ENCODE measurements at regions not wholly inside any gene's neighbourhood (a gene's known extent, or its start where the extent isn't known, plus 50 kb on each side); places are given as distances from the start of the nearest gene placed in this dataset.
"Not testable (repeated sequence)": the region's sequence is repeated elsewhere in the genome, so short reads cannot be mapped to it uniquely, and the experiment has no call there.

DNA sequence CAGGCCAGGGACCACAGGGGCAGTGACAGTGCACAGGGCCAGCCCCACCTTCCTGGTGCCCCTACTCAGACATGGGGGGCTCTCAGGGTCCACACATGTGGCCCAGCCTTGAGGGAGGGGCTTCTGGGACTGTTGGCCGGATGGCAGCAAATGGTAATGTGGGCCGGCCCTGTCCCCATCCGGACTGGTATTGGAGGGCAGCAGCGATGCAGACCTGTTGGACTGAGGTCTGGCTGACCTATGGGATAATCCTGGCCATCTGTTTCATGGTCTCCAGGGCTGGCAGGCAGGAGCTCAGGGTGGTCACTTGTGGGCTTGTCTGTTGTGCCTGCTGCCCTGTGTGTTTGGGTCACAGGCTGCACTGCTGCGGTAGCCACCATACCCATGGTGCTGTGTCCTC, 387.5 kb downstream of the TMEM121 start:
- Mint-ChIP-seq H3K4me1 (peaks cover 0 to 3% (median under 1%) of the 10 kb centered on the region in 4 donors), H3K4me3 (no peak overlapping the region), H3K36me3 (peaks cover 0 to 12% (median 8%) of the 10 kb centered on the region in 3 donors), H3K9me3 (peaks cover 0 to 19% (median 9%) of the 10 kb centered on the region in 9 donors), H3K27me3 (peaks cover 0 to 16% (median 0%) of the 10 kb centered on the region in 5 donors), H3K27ac (no peak overlapping the region)
- POLR2A ChIA-PET: no interaction called here
- no peak for DNase-seq
- ATAC-seq: no peak

DNA sequence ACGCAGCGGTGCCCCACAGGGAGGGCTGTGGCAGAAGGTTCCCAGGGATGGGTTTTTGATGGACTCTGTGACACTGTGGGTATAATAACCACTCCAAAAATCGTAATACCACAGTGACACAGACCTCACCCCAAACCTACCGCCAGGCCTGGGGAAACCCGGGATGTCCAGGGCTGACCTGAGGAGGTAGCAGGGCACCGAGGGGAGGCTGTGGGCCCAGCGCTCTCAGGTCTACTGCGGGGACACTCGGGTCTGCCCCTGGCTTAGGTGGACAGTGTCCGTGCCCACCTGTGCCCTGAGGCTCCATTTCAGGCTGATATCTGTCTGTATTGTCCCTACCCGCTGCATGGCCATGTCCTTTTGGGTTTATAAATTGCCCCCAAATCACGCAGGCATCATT, 387.9 kb downstream of the TMEM121 start:
- ATAC-seq, POLR2A ChIA-PET, H3K4me3 Mint-ChIP-seq, H3K27ac Mint-ChIP-seq, H3K4me1 Mint-ChIP-seq: not testable (repeated sequence)
- Mint-ChIP-seq H3K9me3 (peaks cover 0 to 19% (median 9%) of the 10 kb centered on the region in 9 donors), H3K36me3 (peaks cover 0 to 12% (median 8%) of the 10 kb centered on the region in 3 donors), H3K27me3 (peaks cover 0 to 15% (median 0%) of the 10 kb centered on the region in 5 donors)
- peak in 1 of 10 donors; percentile 40 for DNase-seq

DNA sequence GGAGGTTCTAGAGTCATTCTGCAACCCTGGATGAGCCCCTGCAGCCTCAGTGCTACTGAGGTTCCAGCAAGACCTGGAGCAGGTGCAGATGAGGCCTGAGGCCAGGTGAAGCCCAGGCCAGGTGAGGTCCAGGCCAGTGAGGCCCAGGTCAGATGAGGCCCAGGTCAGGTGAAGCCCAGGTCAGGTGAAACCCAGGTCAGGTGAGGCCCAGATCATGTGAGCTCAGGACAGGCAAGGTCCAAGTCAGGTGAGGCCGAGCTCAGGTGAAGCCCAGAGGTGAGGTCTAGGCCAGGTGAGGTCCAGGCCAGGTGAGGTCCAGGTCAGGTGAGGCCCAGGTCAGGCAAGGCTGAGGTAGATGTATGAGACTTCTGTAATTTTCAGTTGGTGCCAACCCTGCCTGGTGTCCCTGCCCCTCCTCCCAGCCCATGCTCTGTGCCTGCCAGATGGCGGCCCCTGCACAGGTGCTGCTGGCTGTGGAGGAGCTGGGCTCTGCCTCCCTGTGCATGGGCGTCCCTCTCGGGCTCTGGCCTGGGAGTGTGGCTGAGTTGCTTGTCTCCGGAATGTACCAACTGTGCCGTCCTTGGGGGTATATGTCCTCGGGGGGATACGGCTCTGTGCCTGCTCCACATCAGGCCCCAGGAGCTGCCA, 388.5 kb downstream of the TMEM121 start:
- POLR2A ChIA-PET: no interaction called here
- no peak overlapping the region for H3K4me3 Mint-ChIP-seq
- peaks cover 0 to 13% (median 0%) of the 10 kb centered on the region in 5 donors for H3K27me3 Mint-ChIP-seq
- DNase-seq (no peak), ATAC-seq (no peak)
- no peak overlapping the region for H3K27ac Mint-ChIP-seq
- peaks cover 0 to 12% (median 8%) of the 10 kb centered on the region in 3 donors for H3K36me3 Mint-ChIP-seq
- peaks cover 0 to 3% (median 0%) of the 10 kb centered on the region in 4 donors for H3K4me1 Mint-ChIP-seq
- H3K9me3 Mint-ChIP-seq: peaks cover 0 to 19% (median 9%) of the 10 kb centered on the region in 9 donors

DNA sequence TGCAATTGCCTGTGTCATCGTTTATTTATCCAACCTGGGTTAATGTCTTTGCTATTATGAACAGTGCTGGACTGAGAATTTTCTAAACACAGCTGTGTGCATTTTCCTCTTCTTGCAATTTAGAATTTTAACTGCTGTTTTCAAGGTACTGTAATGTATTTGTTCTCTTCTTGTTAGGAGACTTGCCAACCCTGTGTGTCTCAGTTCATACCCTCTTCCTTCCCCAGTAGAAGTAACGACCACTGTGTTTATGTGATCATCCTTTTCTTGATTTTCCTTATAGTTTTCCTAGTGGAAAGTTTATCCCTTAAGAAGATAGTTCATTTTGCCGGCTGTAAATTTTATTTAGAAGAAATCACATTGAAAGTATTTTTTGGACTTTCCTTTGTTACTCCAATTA, 389.2 kb downstream of the TMEM121 start:
- H3K27ac Mint-ChIP-seq, DNase-seq, H3K4me1 Mint-ChIP-seq, H3K4me3 Mint-ChIP-seq, H3K27me3 Mint-ChIP-seq, ATAC-seq, POLR2A ChIA-PET: not testable (repeated sequence)
- H3K9me3 Mint-ChIP-seq: peaks cover 0 to 19% (median 9%) of the 10 kb centered on the region in 9 donors
- peaks cover 0 to 12% (median 8%) of the 10 kb centered on the region in 3 donors for H3K36me3 Mint-ChIP-seq

DNA sequence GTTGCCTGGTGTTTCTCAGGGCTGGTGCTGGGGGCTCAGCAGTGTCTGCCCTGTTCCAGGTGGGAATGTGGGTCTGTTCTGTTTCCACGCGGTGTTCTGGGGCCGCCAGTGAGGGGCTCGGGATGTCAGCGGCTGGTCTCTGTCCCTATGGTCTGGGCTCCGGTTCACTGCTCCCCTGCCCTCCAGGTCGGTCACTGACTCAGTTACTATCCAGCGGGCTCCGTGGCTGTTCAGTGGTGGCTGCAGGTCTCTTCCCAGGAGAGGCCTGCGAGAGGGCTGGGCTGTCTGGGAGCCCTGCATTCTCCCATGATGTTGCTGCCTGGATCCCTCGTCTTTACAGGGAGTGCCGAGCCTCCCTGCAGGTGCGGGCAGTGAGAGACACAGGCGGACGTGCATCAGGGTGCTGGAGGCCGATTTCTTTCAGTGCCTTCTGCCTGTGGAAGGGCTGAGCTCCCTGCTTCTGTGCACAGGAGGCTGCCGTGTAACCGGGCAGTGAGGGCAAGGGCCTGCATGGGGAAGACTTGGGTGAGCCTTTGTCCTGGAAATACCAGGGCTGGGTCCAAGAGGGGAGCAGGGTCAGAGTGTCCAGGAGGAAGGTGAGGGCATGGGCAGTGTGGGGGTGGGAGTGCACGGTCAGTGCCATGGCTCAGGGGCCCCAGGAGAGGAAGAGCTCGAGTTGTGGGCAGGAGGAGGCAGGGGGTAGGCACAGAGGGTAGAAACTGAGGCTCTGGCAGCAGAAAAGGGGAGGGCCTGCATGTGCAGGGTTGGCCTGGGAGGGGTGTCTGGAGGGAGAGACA, 391.0 kb downstream of the TMEM121 start:
- H3K4me1 Mint-ChIP-seq, ATAC-seq, POLR2A ChIA-PET, H3K27me3 Mint-ChIP-seq: not testable (repeated sequence)
- peak in 1 of 10 donors; percentile 50 for DNase-seq
- H3K27ac Mint-ChIP-seq: peak overlapping the region in 1 of 10 donors; percentile 44
- H3K36me3 Mint-ChIP-seq: peaks cover 0 to 12% (median 11%) of the 10 kb centered on the region in 3 donors
- peak overlapping the region in 1 of 10 donors; percentile 19 for H3K4me3 Mint-ChIP-seq
- H3K9me3 Mint-ChIP-seq: peaks cover 0 to 20% (median 11%) of the 10 kb centered on the region in 9 donors

DNA sequence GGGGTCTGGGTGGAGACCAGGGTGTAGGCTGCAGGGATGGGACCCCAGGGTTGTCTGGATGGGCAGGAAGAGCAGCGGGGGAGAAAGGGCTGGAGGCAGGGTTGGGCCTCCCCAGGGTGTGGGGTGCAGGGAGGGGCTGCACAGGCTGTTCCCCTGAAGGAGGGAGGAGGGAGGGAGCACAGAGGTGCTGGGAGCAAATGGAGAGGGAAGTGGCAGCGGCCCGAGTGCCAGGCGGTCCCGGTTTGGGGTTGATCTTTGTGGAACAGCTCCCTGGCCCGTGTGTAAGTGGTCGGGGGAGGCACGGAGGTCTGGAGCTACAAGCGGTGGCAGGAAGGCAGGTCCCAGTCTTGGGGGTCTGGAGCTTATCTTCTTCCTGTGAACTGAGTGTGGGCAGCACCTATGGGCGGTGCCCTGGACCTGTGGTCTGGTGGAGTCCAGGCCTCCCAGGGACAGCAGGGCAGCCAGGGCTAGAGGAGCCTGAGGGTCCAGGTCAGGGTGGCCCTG, 391.6 kb downstream of the TMEM121 start:
- POLR2A ChIA-PET: no interaction called here
- ATAC-seq (no peak), DNase-seq (peak in 1 of 10 donors; percentile 46)
- Mint-ChIP-seq H3K4me3 (peak overlapping the region in 1 of 10 donors; percentile 19), H3K4me1 (no peaks in the 10 kb centered on the region), H3K9me3 (peaks cover 0 to 25% (median 12%) of the 10 kb centered on the region in 9 donors), H3K36me3 (peaks cover 0 to 15% (median 12%) of the 10 kb centered on the region in 3 donors), H3K27ac (peak overlapping the region in 1 of 10 donors; percentile 9), H3K27me3 (peaks cover 0 to 7% (median 2%) of the 10 kb centered on the region in 5 donors)

DNA sequence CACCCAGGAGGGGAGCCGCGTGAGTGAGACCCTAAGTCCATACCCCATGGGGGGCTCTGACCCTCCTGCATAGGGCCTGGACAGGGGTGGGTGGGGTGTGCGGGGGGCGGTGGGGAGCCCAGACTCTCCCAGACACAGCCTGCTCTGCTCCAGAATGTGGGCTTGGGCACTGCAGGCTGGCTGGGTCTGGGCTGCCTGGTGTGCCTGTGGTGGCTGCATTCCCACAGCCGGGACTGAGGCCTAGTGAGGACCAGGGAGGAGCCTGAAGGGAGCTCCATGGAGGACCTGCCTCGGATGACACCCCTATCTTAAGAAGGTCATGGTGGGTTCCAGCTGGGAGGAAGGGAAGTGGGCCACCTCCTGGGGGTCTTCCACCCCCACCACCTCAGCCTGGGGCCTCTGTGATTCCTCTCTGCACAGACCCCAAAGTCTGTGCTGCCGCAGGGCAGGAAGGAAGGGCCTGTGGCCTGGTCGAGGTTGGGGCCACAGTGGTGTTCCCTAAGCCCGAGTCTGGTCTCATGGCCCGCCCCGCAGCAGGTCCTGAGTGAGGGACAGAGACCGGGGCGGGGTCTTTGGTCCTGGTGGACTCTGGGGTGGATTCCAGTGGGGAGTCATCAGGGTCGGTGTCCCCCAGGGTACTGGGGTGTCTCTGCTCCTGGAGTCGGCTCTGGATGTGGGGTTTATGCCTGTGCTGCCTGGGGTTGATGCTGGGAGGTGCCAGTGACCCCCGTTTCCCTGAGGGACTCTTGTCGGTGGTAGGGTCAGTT, 392.3 kb downstream of the TMEM121 start:
- peaks cover 0 to 7% (median 2%) of the 10 kb centered on the region in 5 donors for H3K27me3 Mint-ChIP-seq
- POLR2A ChIA-PET: no interaction called here
- no peaks in the 10 kb centered on the region for H3K4me1 Mint-ChIP-seq
- peaks cover 0 to 15% (median 14%) of the 10 kb centered on the region in 3 donors for H3K36me3 Mint-ChIP-seq
- no peak overlapping the region for H3K27ac Mint-ChIP-seq
- ATAC-seq (no peak), DNase-seq (peak in 1 of 10 donors; percentile 56)
- H3K4me3 Mint-ChIP-seq: no peak overlapping the region
- peaks cover 0 to 27% (median 12%) of the 10 kb centered on the region in 9 donors for H3K9me3 Mint-ChIP-seq

DNA sequence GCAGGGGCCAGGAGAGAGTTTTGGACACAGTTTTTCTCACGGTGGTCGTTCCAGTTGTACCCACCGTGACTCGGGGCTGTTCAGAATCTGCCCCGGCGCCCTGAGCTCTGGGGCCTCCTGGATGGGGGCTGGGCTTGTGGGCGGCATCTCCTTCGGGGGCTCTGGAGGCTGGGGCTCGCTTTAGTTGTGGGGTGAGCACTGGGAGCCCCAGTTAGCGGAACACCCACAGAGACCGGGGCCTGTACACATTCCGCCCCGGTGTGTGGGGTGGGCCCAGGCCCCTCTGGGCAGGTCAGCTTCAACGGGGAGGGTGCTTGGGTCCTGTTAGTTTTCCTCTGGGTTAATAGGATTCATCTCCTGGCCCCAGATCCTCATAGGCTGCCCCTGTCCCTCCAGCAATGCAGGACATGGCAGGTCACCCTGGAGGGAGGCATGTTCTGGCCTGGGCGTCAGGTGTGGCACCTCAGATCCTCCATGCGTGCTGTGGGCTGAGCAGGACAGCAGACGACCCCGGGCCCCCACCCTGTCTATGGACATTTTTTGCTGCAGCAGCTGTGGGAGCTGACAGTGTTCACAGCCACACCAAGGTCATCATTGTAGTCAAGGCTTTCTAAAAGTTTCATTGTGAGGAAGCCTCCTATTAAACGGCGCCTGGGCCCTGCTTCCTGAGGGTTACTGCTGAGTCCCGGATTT, 393.2 kb downstream of the TMEM121 start:
- H3K27ac Mint-ChIP-seq: no peak overlapping the region
- no peak overlapping the region for H3K4me3 Mint-ChIP-seq
- DNase-seq: peak in 1 of 10 donors; percentile 34
- POLR2A ChIA-PET: no interaction called here
- H3K36me3 Mint-ChIP-seq: peaks cover 0 to 21% (median 15%) of the 10 kb centered on the region in 3 donors
- peaks cover 0 to 34% (median 13%) of the 10 kb centered on the region in 9 donors for H3K9me3 Mint-ChIP-seq
- no peaks in the 10 kb centered on the region for H3K4me1 Mint-ChIP-seq
- ATAC-seq: no peak
- peaks cover 0 to 10% (median 2%) of the 10 kb centered on the region in 5 donors for H3K27me3 Mint-ChIP-seq

DNA sequence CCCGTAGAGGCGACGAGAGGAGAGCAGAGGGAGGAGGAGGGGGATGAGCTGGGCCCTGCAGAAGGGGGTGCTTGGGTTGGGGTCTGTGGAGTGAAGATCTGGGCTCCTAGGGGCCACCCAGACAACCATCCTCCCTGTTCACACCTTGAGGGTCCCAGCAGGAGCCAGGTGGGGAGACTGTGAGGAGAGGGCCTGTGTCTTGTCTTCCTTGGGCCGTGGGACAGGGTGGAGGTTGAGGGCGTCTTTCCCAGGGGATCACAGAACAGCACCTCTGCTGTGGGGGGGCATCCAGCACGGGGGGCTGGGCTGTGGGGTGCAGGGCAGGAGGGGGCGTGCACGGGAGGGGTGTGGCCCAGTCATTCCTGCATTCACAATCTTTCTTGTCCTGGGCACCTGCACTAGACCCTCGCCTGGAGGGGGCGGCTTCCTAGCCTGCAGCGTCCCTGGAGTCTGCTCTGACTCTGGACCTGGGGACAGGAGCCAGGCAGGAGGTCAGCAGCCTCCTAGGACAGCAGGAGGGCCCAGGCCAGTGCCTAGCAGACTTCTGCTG, 393.8 kb downstream of the TMEM121 start:
- H3K27me3 Mint-ChIP-seq, POLR2A ChIA-PET, H3K27ac Mint-ChIP-seq, ATAC-seq, DNase-seq, H3K4me3 Mint-ChIP-seq, H3K4me1 Mint-ChIP-seq: not testable (repeated sequence)
- peaks cover 0 to 34% (median 11%) of the 10 kb centered on the region in 9 donors for H3K9me3 Mint-ChIP-seq
- H3K36me3 Mint-ChIP-seq: peaks cover 0 to 21% (median 14%) of the 10 kb centered on the region in 3 donors

DNA sequence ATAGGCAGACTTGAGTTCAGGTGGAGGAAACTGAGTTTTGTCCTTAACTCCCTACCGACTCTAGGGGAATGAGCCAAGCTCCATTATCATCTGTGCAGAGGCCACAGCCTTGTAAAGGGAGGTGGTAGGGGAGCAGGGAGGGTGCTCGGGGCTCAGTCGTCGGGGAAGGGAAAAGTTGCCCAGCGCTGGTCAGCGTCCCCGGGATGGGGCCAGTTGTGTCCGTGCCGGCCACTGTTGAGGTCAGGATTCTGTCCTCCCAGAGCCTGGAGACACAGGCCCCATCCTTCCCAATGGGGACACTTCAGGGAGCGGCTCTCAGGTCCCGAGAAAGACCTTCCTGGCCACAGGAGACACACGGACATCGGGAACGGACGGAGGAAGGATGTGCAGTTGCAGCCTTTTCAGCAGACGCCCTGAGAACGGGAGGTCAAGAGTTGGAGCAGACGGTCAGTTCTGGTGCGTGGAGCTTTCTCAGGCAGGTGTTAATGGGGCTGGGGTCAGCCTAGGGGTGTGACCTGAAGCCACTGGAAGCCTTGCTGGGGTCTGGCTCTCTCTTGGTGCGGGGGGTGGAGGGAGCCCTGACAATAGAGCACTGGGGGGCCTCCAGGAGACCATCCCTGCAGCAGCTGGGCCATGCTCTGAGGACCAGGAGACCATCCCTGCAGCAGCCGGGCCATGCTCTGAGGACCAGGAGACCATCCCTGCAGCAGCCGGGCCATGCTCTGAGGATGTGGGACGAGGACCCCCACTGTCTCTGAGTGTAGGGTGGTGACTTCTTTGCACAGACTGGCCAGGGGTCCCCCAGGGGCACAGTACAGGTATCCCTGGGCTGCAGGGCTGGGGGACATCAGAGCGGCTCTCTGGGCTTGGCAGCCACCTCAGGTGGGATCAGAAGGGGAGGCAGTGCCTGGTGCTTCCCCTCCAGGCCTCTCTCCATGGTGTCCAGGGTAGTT, 394.7 kb downstream of the TMEM121 start:
- not testable (repeated sequence) for ATAC-seq, H3K4me1 Mint-ChIP-seq

DNA sequence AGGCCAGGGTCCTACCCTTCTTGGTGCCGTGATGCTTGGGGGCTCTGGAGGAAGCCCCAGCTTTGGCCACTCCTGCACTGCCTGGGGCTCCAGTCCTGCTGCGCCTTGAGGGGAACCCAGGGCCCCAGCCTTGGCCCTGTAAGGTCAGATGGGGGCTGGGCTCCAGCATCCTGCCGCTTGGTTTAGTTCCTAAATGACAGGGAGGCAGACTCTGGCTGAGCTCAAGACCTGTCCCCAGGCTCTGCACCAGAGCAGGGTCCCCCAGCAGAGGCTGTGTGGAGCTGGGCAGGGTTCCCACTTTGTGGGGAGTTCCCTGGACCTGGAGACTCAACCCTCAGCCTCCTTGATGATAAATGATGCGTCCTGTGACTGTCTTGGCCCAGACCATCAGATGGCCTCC, 395.4 kb downstream of the TMEM121 start:
- peaks cover 0 to 19% (median 4%) of the 10 kb centered on the region in 9 donors for H3K9me3 Mint-ChIP-seq
- H3K4me1 Mint-ChIP-seq, ATAC-seq, POLR2A ChIA-PET, H3K27ac Mint-ChIP-seq, H3K27me3 Mint-ChIP-seq, H3K36me3 Mint-ChIP-seq, H3K4me3 Mint-ChIP-seq: not testable (repeated sequence)
- peak in 1 of 10 donors; percentile 60 for DNase-seq

More for the DNA sequence above, 394.7 kb downstream of the TMEM121 start:
- H3K4me3 Mint-ChIP-seq, H3K27ac Mint-ChIP-seq, POLR2A ChIA-PET, H3K27me3 Mint-ChIP-seq: not testable (repeated sequence)
- DNase-seq: peak in 1 of 10 donors; percentile 38
- Mint-ChIP-seq H3K36me3 (peaks cover 0 to 14% (median 10%) of the 10 kb centered on the region in 3 donors), H3K9me3 (peaks cover 0 to 26% (median 8%) of the 10 kb centered on the region in 9 donors)
